Ishikawa (cell line): ENCODE measurements at regions not wholly inside any gene's neighbourhood (a gene's known extent, or its start where the extent isn't known, plus 50 kb on each side); places are given as distances from the start of the nearest gene placed in this dataset.

Experiments
- CREB1 ChIP-seq: IDR thresholded peaks from 2 replicates; pipeline ENCODE4 v1.6.1; 2012; ENCODE audit warnings: low read depth
- FOXM1 ChIP-seq: IDR thresholded peaks from 2 replicates; pipeline ENCODE4 v1.6.1; 2012; ENCODE audit warnings: low read depth, borderline replicate concordance
- RAD21 ChIP-seq: IDR thresholded peaks from 2 replicates; pipeline ENCODE4 v1.6.1; 2012; ENCODE audit warnings: low read depth
- TAF1 ChIP-seq: IDR thresholded peaks from 2 replicates; pipeline ENCODE4 v1.6.1; 2012; ENCODE audit warnings: low read depth, mild to moderate bottlenecking
- TEAD4 ChIP-seq: IDR thresholded peaks from 2 replicates; pipeline ENCODE4 v1.6.1; 2012
- ZBTB7A ChIP-seq: IDR thresholded peaks from 2 replicates; pipeline ENCODE4 v1.6.1; 2012; ENCODE audit warnings: low read depth
- TF ChIP-seq, protein P1 (sequence below): IDR thresholded peaks from 2 replicates; pipeline ENCODE4 v1.6.1; 2012
- TF ChIP-seq, protein P2 (sequence below): IDR thresholded peaks from 2 replicates; pipeline ENCODE4 v1.6.1; 2012; ENCODE audit warnings: low read depth, mild to moderate bottlenecking

DNA sequence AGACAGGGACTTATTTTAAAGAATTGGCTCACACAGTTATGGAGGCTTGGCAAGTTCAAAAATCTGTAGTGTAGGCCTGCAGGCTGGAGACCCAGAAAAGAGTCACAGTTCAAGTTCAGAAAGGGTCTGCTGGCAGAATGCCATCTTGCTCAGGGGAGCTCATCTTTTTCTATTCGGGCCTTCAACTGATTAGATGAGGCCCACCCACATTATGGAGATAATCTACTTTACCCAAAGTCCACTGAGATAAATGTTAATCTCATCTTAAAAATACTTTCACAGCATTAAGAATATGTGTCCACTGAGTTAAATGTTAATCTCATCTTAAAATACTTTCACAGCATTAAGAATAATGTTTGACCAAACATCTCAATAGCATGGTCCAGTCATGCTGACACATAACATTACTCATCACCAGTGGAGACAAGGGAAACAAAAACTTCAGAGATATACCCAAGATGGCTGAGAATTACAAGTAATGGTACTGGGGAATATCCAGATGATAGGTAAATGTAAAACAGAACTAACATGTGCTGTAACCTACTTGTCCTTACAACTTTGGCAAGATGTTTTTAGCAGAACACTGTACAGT lies 74.3 kb upstream of the STAC start:
- no peak for TF ChIP-seq RAD21
- TF ChIP-seq, protein P1, sequence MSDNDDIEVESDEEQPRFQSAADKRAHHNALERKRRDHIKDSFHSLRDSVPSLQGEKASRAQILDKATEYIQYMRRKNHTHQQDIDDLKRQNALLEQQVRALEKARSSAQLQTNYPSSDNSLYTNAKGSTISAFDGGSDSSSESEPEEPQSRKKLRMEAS, result no peak
- TF ChIP-seq TEAD4, result no peak
- TF ChIP-seq, protein P2, sequence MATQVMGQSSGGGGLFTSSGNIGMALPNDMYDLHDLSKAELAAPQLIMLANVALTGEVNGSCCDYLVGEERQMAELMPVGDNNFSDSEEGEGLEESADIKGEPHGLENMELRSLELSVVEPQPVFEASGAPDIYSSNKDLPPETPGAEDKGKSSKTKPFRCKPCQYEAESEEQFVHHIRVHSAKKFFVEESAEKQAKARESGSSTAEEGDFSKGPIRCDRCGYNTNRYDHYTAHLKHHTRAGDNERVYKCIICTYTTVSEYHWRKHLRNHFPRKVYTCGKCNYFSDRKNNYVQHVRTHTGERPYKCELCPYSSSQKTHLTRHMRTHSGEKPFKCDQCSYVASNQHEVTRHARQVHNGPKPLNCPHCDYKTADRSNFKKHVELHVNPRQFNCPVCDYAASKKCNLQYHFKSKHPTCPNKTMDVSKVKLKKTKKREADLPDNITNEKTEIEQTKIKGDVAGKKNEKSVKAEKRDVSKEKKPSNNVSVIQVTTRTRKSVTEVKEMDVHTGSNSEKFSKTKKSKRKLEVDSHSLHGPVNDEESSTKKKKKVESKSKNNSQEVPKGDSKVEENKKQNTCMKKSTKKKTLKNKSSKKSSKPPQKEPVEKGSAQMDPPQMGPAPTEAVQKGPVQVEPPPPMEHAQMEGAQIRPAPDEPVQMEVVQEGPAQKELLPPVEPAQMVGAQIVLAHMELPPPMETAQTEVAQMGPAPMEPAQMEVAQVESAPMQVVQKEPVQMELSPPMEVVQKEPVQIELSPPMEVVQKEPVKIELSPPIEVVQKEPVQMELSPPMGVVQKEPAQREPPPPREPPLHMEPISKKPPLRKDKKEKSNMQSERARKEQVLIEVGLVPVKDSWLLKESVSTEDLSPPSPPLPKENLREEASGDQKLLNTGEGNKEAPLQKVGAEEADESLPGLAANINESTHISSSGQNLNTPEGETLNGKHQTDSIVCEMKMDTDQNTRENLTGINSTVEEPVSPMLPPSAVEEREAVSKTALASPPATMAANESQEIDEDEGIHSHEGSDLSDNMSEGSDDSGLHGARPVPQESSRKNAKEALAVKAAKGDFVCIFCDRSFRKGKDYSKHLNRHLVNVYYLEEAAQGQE, result no peak
- TF ChIP-seq TAF1, result no peak
- no peak for TF ChIP-seq CREB1
- no peak for TF ChIP-seq ZBTB7A
- no peak for TF ChIP-seq FOXM1
